Endodermal cell (in vitro differentiated cells): ENCODE measurements at regions not wholly inside any gene's neighbourhood (a gene's known extent, or its start where the extent isn't known, plus 50 kb on each side); places are given as distances from the start of the nearest gene placed in this dataset.

Source experiments
- DNase-seq: peaks from one replicate; pipeline ENCODE4 v3.0.0-alpha.2; 2017
- H3K27ac ChIP-seq: 2 replicates; pipeline ENCODE4 v1.5.1; 2013; ENCODE audit warnings: mild to moderate bottlenecking, low read depth, low read length, moderate library complexity
- H3K27me3 ChIP-seq: 2 replicates; pipeline ENCODE4 v1.6.1; 2013; ENCODE audit warnings: mild to moderate bottlenecking, low read length, moderate library complexity; ENCODE audit not compliant: insufficient read depth, control insufficient read depth, poor library complexity, severe bottlenecking
- H3K36me3 ChIP-seq: 2 replicates; pipeline ENCODE4 v1.7.0; 2013; ENCODE audit warnings: mild to moderate bottlenecking, low read length, moderate library complexity; ENCODE audit not compliant: control insufficient read depth, insufficient read depth
- H3K4me1 ChIP-seq: one replicate; pipeline ENCODE4 v1.7.0; 2013; ENCODE audit warnings: low read length; ENCODE audit not compliant: control insufficient read depth, insufficient read depth
- H3K4me3 ChIP-seq: 2 replicates; pipeline ENCODE4 v1.5.1; 2013; ENCODE audit warnings: mild to moderate bottlenecking, low read length, moderate library complexity
- H3K9ac ChIP-seq: 2 replicates; pipeline ENCODE4 v1.6.1; 2013; ENCODE audit warnings: mild to moderate bottlenecking, low read length, moderate library complexity; ENCODE audit not compliant: poor library complexity, severe bottlenecking; ENCODE audit errors: extremely low read depth
- H3K9me3 ChIP-seq: 2 replicates; pipeline ENCODE4 v1.6.1; 2013; ENCODE audit warnings: mild to moderate bottlenecking, low read length, moderate library complexity; ENCODE audit not compliant: control insufficient read depth
- H3K27ac Mint-ChIP-seq: 2 replicates; pipeline ENCODE4 v1.8.0; 2020; ENCODE audit warnings: mixed read lengths
- H3K27me3 Mint-ChIP-seq: 2 replicates; pipeline ENCODE4 v1.8.0; 2021; ENCODE audit warnings: mild to moderate bottlenecking, mixed read lengths; ENCODE audit not compliant: insufficient read depth
- H3K36me3 Mint-ChIP-seq: 2 replicates; pipeline ENCODE4 v1.8.0; 2020; ENCODE audit warnings: low read depth, mixed read lengths
- H3K4me1 Mint-ChIP-seq: 2 replicates; pipeline ENCODE4 v1.8.0; 2020; ENCODE audit warnings: mixed read lengths
- H3K4me3 Mint-ChIP-seq: 2 replicates; pipeline ENCODE4 v1.8.0; 2020; ENCODE audit warnings: mild to moderate bottlenecking, moderate library complexity, mixed read lengths
- H3K9me3 Mint-ChIP-seq: 2 replicates; pipeline ENCODE4 v1.8.0; 2020; ENCODE audit warnings: mild to moderate bottlenecking, mixed read lengths
- WGBS, 2 experiments: methylation state at CpG; one replicate each; pipeline versions ENCODE4 v1.1.5 to v1.1.7; 2013; ENCODE audit warnings: missing lambda C conversion rate in 2 of 2, mixed read lengths in 1 of 2; ENCODE audit not compliant: insufficient coverage in 1 of 2, insufficient read length in 1 of 2; 5-methylcytosine and 5-hydroxymethylcytosine counted together
- TF ChIP-seq, protein P1 (sequence below): fragments of 200-600 bp; sonication (generic); conservative IDR thresholded peaks from 2 replicates; pipeline ENCODE4 v1.5.0; 2021; ENCODE audit warnings: antibody characterized with exemption, mild to moderate bottlenecking

DNA sequence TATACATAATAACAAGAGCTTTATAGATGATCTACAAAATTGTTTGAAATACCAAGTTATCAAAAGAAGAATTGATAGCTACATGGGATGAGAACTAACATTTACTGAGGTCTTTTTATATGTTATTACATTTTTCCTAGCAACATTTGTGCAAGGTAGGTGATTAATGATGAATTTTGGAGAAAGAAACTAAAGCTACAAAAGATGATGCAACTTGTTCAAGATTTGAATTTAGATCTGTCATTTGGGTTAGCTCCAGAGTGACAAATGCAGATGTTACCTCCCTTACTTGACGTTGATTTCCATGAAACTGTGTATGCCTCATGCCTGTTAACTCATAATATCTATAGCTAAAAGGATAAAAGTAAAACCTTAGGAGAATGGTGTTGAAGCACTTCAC, 84.5 kb upstream of the EYA4 start:
- no peaks in the 10 kb centered on the region for H3K27me3 ChIP-seq
- peaks cover 11% of the 10 kb centered on the region for H3K9me3 Mint-ChIP-seq
- 85% methylated on average over 1 of the region's 1 CpG; no CpG with 5 or more reads in 1 of the 2 experiments for WGBS, 2 experiments
- H3K27ac Mint-ChIP-seq, result no peak overlapping the region
- no peak overlapping the region for H3K27ac ChIP-seq
- H3K4me3 ChIP-seq, result no peak overlapping the region
- no peaks in the 10 kb centered on the region for H3K36me3 Mint-ChIP-seq
- peaks cover 13% of the 10 kb centered on the region for H3K4me1 Mint-ChIP-seq
- no peaks in the 10 kb centered on the region for H3K9me3 ChIP-seq
- H3K4me1 ChIP-seq, result no peaks in the 10 kb centered on the region
- no peak overlapping the region for H3K9ac ChIP-seq
- no peak for DNase-seq
- no peak overlapping the region for H3K4me3 Mint-ChIP-seq
- no peaks in the 10 kb centered on the region for H3K27me3 Mint-ChIP-seq
- H3K36me3 ChIP-seq, result no peaks in the 10 kb centered on the region
- TF ChIP-seq, protein P1, sequence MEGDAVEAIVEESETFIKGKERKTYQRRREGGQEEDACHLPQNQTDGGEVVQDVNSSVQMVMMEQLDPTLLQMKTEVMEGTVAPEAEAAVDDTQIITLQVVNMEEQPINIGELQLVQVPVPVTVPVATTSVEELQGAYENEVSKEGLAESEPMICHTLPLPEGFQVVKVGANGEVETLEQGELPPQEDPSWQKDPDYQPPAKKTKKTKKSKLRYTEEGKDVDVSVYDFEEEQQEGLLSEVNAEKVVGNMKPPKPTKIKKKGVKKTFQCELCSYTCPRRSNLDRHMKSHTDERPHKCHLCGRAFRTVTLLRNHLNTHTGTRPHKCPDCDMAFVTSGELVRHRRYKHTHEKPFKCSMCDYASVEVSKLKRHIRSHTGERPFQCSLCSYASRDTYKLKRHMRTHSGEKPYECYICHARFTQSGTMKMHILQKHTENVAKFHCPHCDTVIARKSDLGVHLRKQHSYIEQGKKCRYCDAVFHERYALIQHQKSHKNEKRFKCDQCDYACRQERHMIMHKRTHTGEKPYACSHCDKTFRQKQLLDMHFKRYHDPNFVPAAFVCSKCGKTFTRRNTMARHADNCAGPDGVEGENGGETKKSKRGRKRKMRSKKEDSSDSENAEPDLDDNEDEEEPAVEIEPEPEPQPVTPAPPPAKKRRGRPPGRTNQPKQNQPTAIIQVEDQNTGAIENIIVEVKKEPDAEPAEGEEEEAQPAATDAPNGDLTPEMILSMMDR, result no peak

GRCh38 chr6:133157995-133158394, 83.2 kb upstream of the EYA4 start:
- Mint-ChIP-seq H3K4me3 (no peak overlapping the region), H3K4me1 (peaks cover 13% of the 10 kb centered on the region), H3K27me3 (no peaks in the 10 kb centered on the region), H3K9me3 (peaks cover 6% of the 10 kb centered on the region), H3K27ac (no peak overlapping the region), H3K36me3 (no peaks in the 10 kb centered on the region)
- Histone ChIP-seq H3K9ac (no peak overlapping the region), H3K9me3 (no peaks in the 10 kb centered on the region), H3K36me3 (no peaks in the 10 kb centered on the region), H3K27ac (no peak overlapping the region), H3K27me3 (no peaks in the 10 kb centered on the region), H3K4me1 (no peaks in the 10 kb centered on the region), H3K4me3 (no peak overlapping the region)
- 95% methylated on average over 2 of the region's 2 CpGs; no CpG with 5 or more reads in 1 of the 2 experiments for WGBS, 2 experiments
- TF ChIP-seq, protein P1, result no peak
- DNase-seq, result no peak

- DNase-seq, result no peak
- TF ChIP-seq, protein P1, result no peak
- Mint-ChIP-seq H3K4me1 (peaks cover 13% of the 10 kb centered on the region), H3K27ac (no peak overlapping the region), H3K9me3 (peaks cover 4% of the 10 kb centered on the region), H3K27me3 (no peaks in the 10 kb centered on the region), H3K4me3 (no peak overlapping the region), H3K36me3 (no peaks in the 10 kb centered on the region)
- Histone ChIP-seq H3K27me3 (no peaks in the 10 kb centered on the region), H3K27ac (no peak overlapping the region), H3K4me3 (no peak overlapping the region), H3K9me3 (no peaks in the 10 kb centered on the region), H3K9ac (no peak overlapping the region), H3K4me1 (no peaks in the 10 kb centered on the region), H3K36me3 (no peaks in the 10 kb centered on the region)
- 81 to 86% methylated on average over 1 to 2 of the region's 2 CpGs for WGBS, 2 experiments
Observed at GRCh38 chr6:133159255-133159795, 81.8 kb upstream of the EYA4 start.
